Ovary (tissue), 3 donors: ENCODE measurements at regions not wholly inside any gene's neighbourhood (a gene's known extent, or its start where the extent isn't known, plus 50 kb on each side); places are given as distances from the start of the nearest gene placed in this dataset.

Source experiments
- CTCF ChIP-seq, 3 donors: fragments of 450-650 bp in 2 of 3; fragments of 200-600 bp in 1 of 3; IDR thresholded peaks; one replicate each; pipeline versions ENCODE4 v1.5.1 to v1.8.0; 2016 to 2022; ENCODE audit warnings: antibody characterized with exemption in 3 of 3, mild to moderate bottlenecking in 1 of 3
- EP300 ChIP-seq: sonication (generic); formaldehyde crosslinking; IDR thresholded peaks from one replicate; pipeline ENCODE4 v1.6.1; 2017; ENCODE audit warnings: antibody characterized with exemption
- donor health status: DM: no; HTN: no; CAD: no.

GRCh38 chr1:201731142-201731541 is 97.8 kb upstream of the IPO9 start:
- TF ChIP-seq CTCF (IDR thresholded peaks at IDR 0.05) (no peak), EP300 (no peak)
